H1 (cell line): ENCODE measurements at regions not wholly inside any gene's neighbourhood (a gene's known extent, or its start where the extent isn't known, plus 50 kb on each side); places are given as distances from the start of the nearest gene placed in this dataset.

Experiments
- CTCF ChIA-PET: fragments of 300-600 bp; sonication (Branson Sonifier 250); formaldehyde crosslinking; loops from one replicate; lab custom pipeline; 2021; ENCODE audit not compliant: partially characterized antibody; lab: Charles Lee
- POLR2A ChIA-PET: fragments of 300-600 bp; sonication (Branson Sonifier 250); formaldehyde crosslinking; loops from one replicate; lab custom pipeline; 2021; ENCODE audit warnings: inconsistent platforms; ENCODE audit not compliant: partially characterized antibody; lab: Charles Lee
- DNase-seq, 2 experiments: peaks; one replicate each; pipeline versions ENCODE4 v3.0.0 to v3.0.0-alpha.2; 2010 to 2022; ENCODE audit warnings: low spot score in 2 of 2, low read depth in 1 of 2, mixed read lengths in 1 of 2
- FAIRE-seq: peaks from 2 replicates; lab custom pipeline; 2011; peaks lifted over from hg19 to GRCh38; lab: Jason Lieb, UNC
- H2AFZ ChIP-seq: 2 replicates; pipeline ENCODE4 v1.8.1; 2012; ENCODE audit warnings: low read length, inconsistent platforms
- H2AK5ac ChIP-seq: 2 replicates; pipeline ENCODE4 v1.6.1; 2013; ENCODE audit warnings: low read depth, low read length
- H2BK120ac ChIP-seq: replicated peaks from 2 replicates; pipeline ENCODE3; 2013; ENCODE audit warnings: low read depth, low read length, inconsistent platforms
- H2BK12ac ChIP-seq: 2 replicates; pipeline ENCODE4 v1.6.1; 2013; ENCODE audit warnings: low read depth, low read length
- H2BK15ac ChIP-seq: 2 replicates; pipeline ENCODE4 v1.6.1; 2013; ENCODE audit warnings: low read length
- H2BK20ac ChIP-seq: 2 replicates; pipeline ENCODE4 v1.6.1; 2013; ENCODE audit warnings: low read length
- H2BK5ac ChIP-seq: 2 replicates; pipeline ENCODE4 v1.6.1; 2013; ENCODE audit warnings: low read depth, low read length
- H3K14ac ChIP-seq: 2 replicates; pipeline ENCODE4 v1.6.1; 2013; ENCODE audit warnings: inconsistent platforms; ENCODE audit not compliant: insufficient read length
- H3K18ac ChIP-seq: 2 replicates; pipeline ENCODE4 v1.6.1; 2013; ENCODE audit warnings: low read length; ENCODE audit errors: extremely low read depth
- H3K23ac ChIP-seq: 2 replicates; pipeline ENCODE4 v1.6.1; 2013; ENCODE audit warnings: inconsistent platforms; ENCODE audit not compliant: insufficient read length
- H3K23me2 ChIP-seq: 2 replicates; pipeline ENCODE4 v1.6.1; 2013; ENCODE audit warnings: low read depth, low read length
- H3K27ac ChIP-seq: 2 replicates; pipeline ENCODE4 v1.6.1; 2011; ENCODE audit warnings: low read depth, low read length, inconsistent platforms
- H3K27me3 ChIP-seq, 4 experiments: replicated peaks in 1 of 4; 1 replicate in 1 of 4; 2 replicates in 3 of 4; pipeline versions ENCODE4 v1.6.1 to v1.8.1; 2011 to 2013; ENCODE audit warnings: low read length in 3 of 4, mild to moderate bottlenecking in 3 of 4, inconsistent platforms in 2 of 4, mixed read lengths in 2 of 4, moderate library complexity in 1 of 4; ENCODE audit not compliant: control insufficient read depth in 3 of 4, insufficient read depth in 3 of 4; ENCODE audit errors: extremely low read depth in 1 of 4
- H3K36me3 ChIP-seq, 4 experiments: 2 replicates each; pipeline versions ENCODE4 v1.6.1 to v1.8.1; 2011 to 2013; ENCODE audit warnings: mild to moderate bottlenecking in 4 of 4, low read length in 3 of 4, moderate library complexity in 2 of 4, control low read depth in 1 of 4, inconsistent platforms in 1 of 4; ENCODE audit not compliant: insufficient read depth in 4 of 4, control insufficient read depth in 2 of 4
- H3K4ac ChIP-seq: replicated peaks from 2 replicates; pipeline ENCODE3; 2013; ENCODE audit warnings: low read length, low read depth, mixed read lengths, inconsistent platforms; ENCODE audit not compliant: insufficient read length
- H3K4me1 ChIP-seq, 4 experiments: replicated peaks in 1 of 4; 1 replicate in 1 of 4; 2 replicates in 3 of 4; pipeline versions ENCODE4 v1.6.1 to v1.8.1; 2011 to 2013; ENCODE audit warnings: low read length in 3 of 4, inconsistent platforms in 2 of 4, mixed read lengths in 1 of 4; ENCODE audit not compliant: insufficient read depth in 4 of 4, control insufficient read depth in 3 of 4
- H3K4me2 ChIP-seq, 2 experiments: 2 replicates each; pipeline versions ENCODE4 v1.6.1 to v1.8.1; 2011 to 2013; ENCODE audit warnings: low read depth in 2 of 2, low read length in 2 of 2, control low read depth in 1 of 2, inconsistent platforms in 1 of 2, mild to moderate bottlenecking in 1 of 2; ENCODE audit not compliant: insufficient read depth in 1 of 2
- H3K4me3 ChIP-seq, 4 experiments: fragments of 200-600, 300-600 bp in 1 of 4; sonication (generic), shearing (Covaris generic), sonication (Bioruptor Twin) in 1 of 4; 2 replicates each; pipeline versions ENCODE4 v1.5.1 to v1.8.1; 2011 to 2016; ENCODE audit warnings: low read length in 4 of 4, low read depth in 3 of 4, control low read depth in 2 of 4, inconsistent platforms in 2 of 4, mild to moderate bottlenecking in 2 of 4, mixed read lengths in 1 of 4, moderate library complexity in 1 of 4; ENCODE audit not compliant: insufficient read depth in 2 of 4; ENCODE audit errors: extremely low read depth in 1 of 4
- H3K56ac ChIP-seq: replicated peaks from 2 replicates; pipeline ENCODE3; 2013; ENCODE audit warnings: low read depth, mild to moderate bottlenecking, mixed read lengths, low read length, inconsistent platforms; ENCODE audit not compliant: insufficient read length
- H3K79me1 ChIP-seq: 2 replicates; pipeline ENCODE4 v1.6.1; 2013; ENCODE audit warnings: low read depth, low read length, control low read depth
- H3K79me2 ChIP-seq, 2 experiments: 2 replicates each; pipeline versions ENCODE4 v1.6.1 to v1.8.1; 2012 to 2013; ENCODE audit warnings: low read length in 2 of 2, mild to moderate bottlenecking in 2 of 2, inconsistent platforms in 1 of 2; ENCODE audit not compliant: insufficient read depth in 2 of 2, control insufficient read depth in 1 of 2
- H3K9ac ChIP-seq, 4 experiments: replicated peaks in 1 of 4; 1 replicate in 1 of 4; 2 replicates in 3 of 4; pipeline versions ENCODE4 v1.6.1 to v1.8.1; 2011 to 2013; ENCODE audit warnings: low read depth in 3 of 4, low read length in 3 of 4, control low read depth in 2 of 4, mild to moderate bottlenecking in 2 of 4, moderate library complexity in 2 of 4, inconsistent platforms in 1 of 4; ENCODE audit errors: extremely low read depth in 1 of 4
- H3K9me3 ChIP-seq, 2 experiments: 2 replicates each; pipeline versions ENCODE4 v1.6.1 to v1.8.1; 2012 to 2013; ENCODE audit warnings: mild to moderate bottlenecking in 2 of 2, moderate library complexity in 2 of 2, control low read depth in 1 of 2, inconsistent platforms in 1 of 2, low read depth in 1 of 2, low read length in 1 of 2, mixed read lengths in 1 of 2; ENCODE audit not compliant: insufficient read depth in 2 of 2
- H4K20me1 ChIP-seq, 2 experiments: replicated peaks in 1 of 2; 2 replicates each; pipeline versions ENCODE3 to v1.8.1; 2011 to 2013; ENCODE audit warnings: inconsistent platforms in 2 of 2, low read length in 2 of 2, mild to moderate bottlenecking in 1 of 2; ENCODE audit not compliant: insufficient read depth in 2 of 2, control insufficient read depth in 1 of 2
- H4K5ac ChIP-seq: 2 replicates; pipeline ENCODE4 v1.6.1; 2013; ENCODE audit warnings: low read length, low read depth, mixed read lengths, inconsistent platforms; ENCODE audit not compliant: insufficient read length
- H4K8ac ChIP-seq: 2 replicates; pipeline ENCODE4 v1.8.0; 2013; ENCODE audit warnings: mild to moderate bottlenecking, moderate library complexity, low read length, inconsistent platforms; ENCODE audit not compliant: insufficient read depth; ENCODE audit errors: extremely low read depth
- H4K91ac ChIP-seq: replicated peaks from 2 replicates; pipeline ENCODE3; 2013; ENCODE audit warnings: low read length, mixed read lengths, inconsistent platforms; ENCODE audit not compliant: insufficient read length
- CREB1 ChIP-seq: IDR thresholded peaks from 2 replicates; pipeline ENCODE4 v1.6.1; 2012; ENCODE audit warnings: inconsistent platforms
- CTCF ChIP-seq, 3 experiments: IDR thresholded peaks; 1 replicate in 2 of 3; 2 replicates in 1 of 3; pipeline versions ENCODE4 v1.5.1 to v1.6.1; 2011; ENCODE audit warnings: low read length in 3 of 3, mild to moderate bottlenecking in 3 of 3, inconsistent platforms in 2 of 3, low read depth in 1 of 3, moderate library complexity in 1 of 3; ENCODE audit not compliant: insufficient read depth in 1 of 3; ENCODE audit errors: control extremely low read depth in 1 of 3
- FOSL1 ChIP-seq: IDR thresholded peaks from 2 replicates; pipeline ENCODE4 v1.6.1; 2011; ENCODE audit warnings: mild to moderate bottlenecking, low read depth, low read length, moderate library complexity; ENCODE audit not compliant: insufficient read depth
- HDAC2 ChIP-seq, 2 experiments: fragments of 300-600 bp in 1 of 2; sonication (generic) in 1 of 2; IDR thresholded peaks; 2 replicates each; pipeline ENCODE4 v1.6.1; 2011 to 2012; ENCODE audit warnings: low read depth in 2 of 2, low read length in 2 of 2, mild to moderate bottlenecking in 2 of 2, moderate library complexity in 2 of 2, borderline replicate concordance in 1 of 2, inconsistent platforms in 1 of 2
- SIN3A ChIP-seq, 2 experiments: IDR thresholded peaks in 1 of 2; conservative IDR thresholded peaks in 1 of 2; 2 replicates each; pipeline ENCODE4 v1.6.1; 2011 to 2012; ENCODE audit warnings: low read length in 2 of 2, improper control_type of control experiment in 1 of 2, low read depth in 1 of 2, mild to moderate bottlenecking in 1 of 2
- SP1 ChIP-seq: IDR thresholded peaks from 2 replicates; pipeline ENCODE4 v1.6.1; 2011; ENCODE audit warnings: low read depth, low read length
- TAF1 ChIP-seq: IDR thresholded peaks from 2 replicates; pipeline ENCODE4 v1.6.1; 2011; ENCODE audit warnings: mild to moderate bottlenecking, low read depth, low read length
- TAF7 ChIP-seq: optimal IDR thresholded peaks from 2 replicates; pipeline ENCODE3; 2011; ENCODE audit warnings: low read depth, mild to moderate bottlenecking, inconsistent platforms, low read length, moderate library complexity, borderline replicate concordance
- WGBS, 2 experiments: shearing (Covaris generic) in 1 of 2; methylation state at CpG; one replicate each; pipeline versions ENCODE4 v1.1.6 to v1.1.7; 2013 to 2015; ENCODE audit warnings: low lambda C conversion rate in 2 of 2, mixed read lengths in 2 of 2, inconsistent platforms in 1 of 2, low coverage in 1 of 2, missing lambda C conversion rate in 1 of 2; ENCODE audit not compliant: insufficient replicate concordance in 2 of 2, insufficient coverage in 1 of 2, insufficient read length in 1 of 2; ENCODE audit errors: extremely low coverage in 1 of 2, missing lambda C conversion rate in 1 of 2; 5-methylcytosine and 5-hydroxymethylcytosine counted together

- FAIRE-seq = no peak
- ChIA-PET POLR2A (interaction anchor here (0.9 kb wide), 1 partner anchor 10 kb away, joined by 4 read pairs; no protein-coding TSS in a partner anchor), CTCF (interaction anchor here (0.7 to 2.2 kb wide), 2 partner anchors 10 to 16 kb away, joined by 3 to 9 read pairs; no protein-coding TSS in a partner anchor)
- TF ChIP-seq HDAC2 (IDR thresholded peaks at IDR 0.05; ENCODE audit: borderline replicate concordance in 1 of 2, low read depth in 2 of 2, low read length in 2 of 2) (peak in 1 of 2 experiments; percentile 46; a peak in 1 of 4 replicates), FOSL1 (no peak), SP1 (no peak), SIN3A (conservative IDR thresholded peaks at IDR 0.05 in 1 of 2, IDR thresholded peaks at IDR 0.05 in 1 of 2; ENCODE audit: low read depth in 1 of 2, low read length in 2 of 2) (peak in 1 of 2 experiments; percentile 69; a peak in 1 of 4 replicates), TAF7 (no peak), TAF1 (no peak), CREB1 (no peak), CTCF (IDR thresholded peaks at IDR 0.05; ENCODE audit: control extremely low read depth in 1 of 3, insufficient read depth in 1 of 3, low read depth in 1 of 3, low read length in 3 of 3) (peak in 1 of 3 experiments; percentile 23; a peak in 1 of 4 replicates)
These were observed 131.6 kb upstream of the KLF14 start for GRCh38 chr7:130865408-130866236.

More at GRCh38 chr7:130865408-130866236, 131.6 kb upstream of the KLF14 start:
- no peak overlapping the region for H2AK5ac ChIP-seq
- no peak overlapping the region for H3K9ac ChIP-seq
- H2BK5ac ChIP-seq = no peak overlapping the region
- peaks cover 9 to 10% of the 10 kb centered on the region in 2 experiments for H3K9me3 ChIP-seq
- H3K79me2 ChIP-seq = no peaks in the 10 kb centered on the region
- H2BK15ac ChIP-seq = no peak overlapping the region
- H3K79me1 ChIP-seq = no peaks in the 10 kb centered on the region
- H4K5ac ChIP-seq = no peak overlapping the region
- H3K27ac ChIP-seq = no peak overlapping the region
- no peak overlapping the region for H3K18ac ChIP-seq
- peaks cover 2 to 3% of the 10 kb centered on the region in 2 experiments for H4K20me1 ChIP-seq
- H2BK120ac ChIP-seq = no peak overlapping the region
- H3K14ac ChIP-seq = no peak overlapping the region
- DNase-seq = no peak
- no peaks in the 10 kb centered on the region for H3K36me3 ChIP-seq
- no peaks in the 10 kb centered on the region for H3K27me3 ChIP-seq
- no peak overlapping the region for H2BK12ac ChIP-seq
- H3K56ac ChIP-seq = no peak overlapping the region
- no peak overlapping the region for H4K8ac ChIP-seq
- no peak overlapping the region for H2BK20ac ChIP-seq
- no peak overlapping the region for H2AFZ ChIP-seq
- H3K4ac ChIP-seq = no peak overlapping the region
- no peak overlapping the region for H3K4me2 ChIP-seq
- no peak overlapping the region for H4K91ac ChIP-seq
- 84% methylated on average over 4 of the region's 4 CpGs; no CpG with 5 or more reads in 1 of the 2 experiments for WGBS, 2 experiments
- no peak overlapping the region for H3K23ac ChIP-seq
- no peaks in the 10 kb centered on the region for H3K4me1 ChIP-seq
- no peaks in the 10 kb centered on the region for H3K23me2 ChIP-seq
- H3K4me3 ChIP-seq = no peak overlapping the region
